Central memory CD4-positive, alpha-beta T cell (primary cell): ENCODE measurements at regions not wholly inside any gene's neighbourhood (a gene's known extent, or its start where the extent isn't known, plus 50 kb on each side); places are given as distances from the start of the nearest gene placed in this dataset.

Source experiments
- DNase-seq: peaks from one replicate; pipeline ENCODE4 v3.0.0; 2022

- DNase-seq, result no peak
Measured at GRCh38 chrX:40485102-40485826, 95.5 kb upstream of the ATP6AP2 start.

DNA sequence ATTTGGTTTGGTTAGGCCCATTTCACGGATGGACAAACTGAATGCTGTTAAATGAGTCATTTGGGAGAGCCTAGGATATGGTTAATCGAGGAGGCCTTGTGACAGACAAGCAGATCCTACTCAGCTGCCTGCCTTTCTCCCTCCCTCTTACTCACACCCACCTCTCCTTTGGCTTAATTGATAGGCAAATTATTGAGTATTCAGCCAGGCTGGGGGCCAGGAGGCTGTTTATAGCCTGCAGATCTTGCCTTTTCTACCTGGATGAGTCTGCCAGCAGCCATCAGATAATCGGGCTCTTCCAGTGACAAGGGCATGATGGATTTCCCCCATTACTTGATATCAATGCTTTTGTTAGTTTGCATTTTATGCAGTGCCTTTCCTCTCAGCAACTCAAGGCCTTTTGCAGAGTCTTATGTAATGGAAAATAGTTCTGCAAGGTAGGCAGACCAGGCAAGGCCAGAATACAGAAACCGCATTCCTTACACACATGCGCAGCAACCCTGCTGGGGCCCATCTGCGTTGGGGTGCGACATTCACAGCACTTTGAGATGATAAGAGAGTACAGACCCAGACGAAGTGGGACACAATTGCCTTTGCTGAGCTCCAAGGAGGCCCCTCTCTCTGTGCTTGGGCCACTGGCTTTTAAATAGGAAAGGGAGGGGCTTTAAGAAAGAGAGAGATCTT is 96.2 kb upstream of the ATP6AP2 start:
- no peak for DNase-seq

DNA sequence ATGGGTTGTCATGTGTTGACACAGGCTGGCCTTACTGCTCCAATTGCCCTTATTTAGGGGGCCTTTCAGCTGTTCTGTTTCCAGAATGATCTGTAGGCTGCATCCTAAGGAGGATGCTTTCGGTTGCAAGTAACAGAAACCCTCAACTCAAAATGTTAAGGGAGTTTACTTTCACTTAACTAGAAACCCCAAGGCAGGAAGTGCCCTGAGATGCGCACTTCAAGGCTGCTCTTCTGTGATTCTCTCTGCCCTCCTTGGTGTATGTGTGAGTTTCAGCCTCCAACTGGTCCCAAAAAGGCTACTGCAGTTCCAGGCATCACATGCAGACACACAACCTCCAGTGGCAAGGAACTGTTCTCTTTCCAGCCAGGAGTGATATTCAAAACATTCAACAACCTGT is 97.3 kb upstream of the ATP6AP2 start:
- no peak for DNase-seq

DNA sequence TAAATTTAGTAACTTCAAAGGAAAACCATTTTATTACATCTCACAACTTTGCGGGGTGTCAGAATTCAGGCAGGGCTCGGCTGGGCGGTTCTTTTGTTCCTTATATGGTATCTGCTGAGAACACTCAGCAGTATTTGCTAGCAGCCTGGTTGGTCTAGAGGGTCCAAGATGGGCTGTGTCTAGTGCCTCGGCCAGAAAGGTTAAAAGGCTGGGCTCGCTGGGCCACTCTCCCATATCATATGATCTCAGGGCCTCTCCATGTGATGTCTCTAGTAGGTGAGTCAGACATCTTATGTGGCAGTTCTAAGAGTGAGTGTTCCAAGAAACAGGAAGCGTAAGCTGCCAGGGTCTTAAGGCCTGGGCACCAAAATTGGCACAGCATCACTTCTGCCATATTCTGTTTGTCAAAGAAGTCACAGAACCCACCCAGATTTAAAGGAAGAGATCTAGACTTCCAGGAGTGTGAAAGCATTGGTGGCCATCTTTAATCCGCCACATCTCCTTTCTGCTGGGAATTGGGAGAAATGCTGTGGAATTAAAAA is 100.9 kb upstream of the ATP6AP2 start:
- DNase-seq, result no peak

DNA sequence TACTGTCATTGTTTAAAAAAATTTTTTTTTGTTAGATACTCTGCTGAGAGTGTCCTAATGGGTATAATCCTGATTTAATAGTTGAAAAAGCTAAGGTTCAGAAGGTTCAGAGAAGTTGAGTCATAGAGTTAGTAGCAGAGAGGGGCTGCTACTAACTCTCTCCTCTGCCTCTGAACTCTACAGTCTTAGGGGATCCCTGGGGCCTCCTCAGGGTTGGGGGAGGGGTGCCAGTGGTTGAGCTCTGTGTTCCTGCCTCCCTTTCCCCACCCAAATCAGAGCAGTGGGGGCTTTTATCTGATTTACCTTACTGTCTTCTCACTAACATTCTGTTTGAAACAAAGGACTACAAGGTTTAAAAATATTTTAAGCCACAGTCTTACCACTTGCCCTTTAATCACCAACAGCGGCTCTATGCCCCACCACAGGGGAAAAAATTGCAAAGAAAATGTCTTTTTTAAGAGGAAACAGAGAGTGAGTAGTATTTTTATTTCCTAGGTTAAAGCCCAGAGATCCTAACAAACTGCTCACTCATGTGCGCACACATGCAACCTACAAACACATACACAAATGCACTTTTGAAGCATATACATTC is 102.2 kb upstream of the ATP6AP2 start:
- DNase-seq, result no peak

- peak; percentile 8 for DNase-seq
Measured at GRCh38 chrX:40476958-40477357, 103.8 kb upstream of the ATP6AP2 start.

DNA sequence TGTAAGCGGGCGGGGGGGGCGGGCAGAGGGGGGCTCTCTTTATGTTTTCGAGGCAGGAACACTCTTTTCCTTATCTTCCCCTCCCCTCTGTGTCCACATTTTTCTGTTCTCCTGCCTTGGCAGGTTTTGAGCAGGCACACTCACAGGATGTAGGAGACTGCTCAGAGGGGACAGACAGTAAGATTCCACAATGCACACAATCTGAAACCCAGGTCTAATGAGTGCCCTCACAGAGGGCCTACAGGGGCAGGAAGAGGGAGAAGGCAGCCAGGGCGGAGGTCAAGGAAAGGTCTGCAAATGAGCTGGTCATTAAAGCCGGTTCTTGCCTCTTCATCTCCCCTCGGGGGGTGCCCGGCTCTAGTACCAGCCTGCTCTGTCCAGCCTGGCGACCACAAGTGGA is 106.1 kb upstream of the ATP6AP2 start:
- no peak for DNase-seq

- no peak for DNase-seq
Measured at GRCh38 chrX:40474205-40474626, 106.6 kb upstream of the ATP6AP2 start.

DNA sequence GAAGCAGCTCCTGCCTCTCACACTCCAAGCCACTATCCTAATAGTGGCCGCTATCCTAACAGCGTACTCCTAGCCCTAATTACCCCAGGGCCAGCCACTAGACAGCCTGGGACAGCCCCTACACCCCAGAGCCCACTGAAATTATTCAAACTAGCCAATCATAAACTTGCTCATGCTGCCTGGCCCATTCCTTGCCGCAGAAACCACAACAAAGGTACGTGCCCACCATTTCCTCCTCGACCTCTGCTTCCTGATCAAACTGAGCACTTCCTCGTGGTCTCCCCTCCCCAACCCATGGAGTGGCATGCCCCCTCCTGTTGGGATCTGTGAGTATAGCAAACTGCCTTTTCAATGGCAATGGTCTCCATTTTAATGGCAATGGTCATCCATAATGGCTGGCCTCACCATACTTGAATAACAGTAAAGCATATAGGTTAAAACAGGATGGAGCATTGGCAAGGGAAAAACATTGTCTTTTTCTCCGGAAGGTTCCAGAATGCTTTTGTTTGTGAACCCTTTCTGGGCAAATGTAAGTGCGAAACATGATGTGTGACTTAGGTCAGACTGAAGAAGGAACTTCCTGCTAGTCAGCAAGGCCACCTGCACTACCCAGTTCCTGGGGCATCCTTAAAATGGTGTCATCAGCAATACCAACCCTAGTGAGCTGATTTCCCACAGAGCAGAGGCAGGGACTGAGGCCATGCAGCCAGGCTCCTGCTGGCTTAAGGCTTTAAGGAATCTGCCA is 107.1 kb upstream of the ATP6AP2 start:
- no peak for DNase-seq

- no peak for DNase-seq
Measured at GRCh38 chrX:40471965-40472648, 108.7 kb upstream of the ATP6AP2 start.

GRCh38 chrX:40470830-40471429 is 109.8 kb upstream of the ATP6AP2 start:
- DNase-seq, result no peak

GRCh38 chrX:40469316-40469715 is 111.5 kb upstream of the ATP6AP2 start:
- DNase-seq, result no peak

DNA sequence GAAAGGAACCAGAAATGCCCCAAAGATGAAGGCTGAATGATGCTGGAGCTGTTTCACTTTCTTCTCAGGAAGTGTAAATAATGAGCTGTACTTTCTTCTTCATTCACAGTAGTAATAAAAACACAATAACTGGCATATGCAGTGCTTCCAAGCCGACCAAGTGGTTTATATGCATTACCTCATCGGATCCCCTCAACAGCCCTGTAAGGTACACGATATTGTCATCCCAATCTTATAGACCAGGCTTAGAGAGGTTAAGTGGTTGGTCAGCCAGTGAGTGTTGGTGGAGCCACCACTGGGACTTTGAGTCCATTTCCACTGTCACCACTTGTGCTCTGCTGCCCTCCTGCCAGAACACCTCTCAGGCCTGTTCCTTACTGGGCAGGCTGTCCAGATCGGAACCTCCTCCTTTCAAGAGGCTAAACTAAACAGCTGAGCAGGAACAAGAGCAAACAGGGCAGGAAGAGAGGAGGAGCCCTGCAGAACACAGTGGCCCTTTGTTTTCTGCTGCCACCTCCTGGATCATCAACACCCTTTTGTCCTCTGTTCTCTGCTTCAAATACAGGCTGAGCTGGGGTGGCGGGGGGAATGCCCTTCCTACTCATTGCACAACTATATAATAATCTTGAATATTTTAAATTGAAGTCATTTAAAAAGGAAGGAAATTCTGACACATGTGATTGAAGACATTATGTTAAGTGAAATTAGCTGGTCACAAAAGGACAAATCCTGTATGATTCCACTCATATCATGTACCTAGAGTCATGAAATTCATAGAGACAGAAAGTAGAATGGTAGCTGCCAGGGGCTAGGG is 112.5 kb upstream of the ATP6AP2 start:
- peak; percentile 17 for DNase-seq

GRCh38 chrX:40467454-40467853 is 113.3 kb upstream of the ATP6AP2 start:
- no peak for DNase-seq

DNA sequence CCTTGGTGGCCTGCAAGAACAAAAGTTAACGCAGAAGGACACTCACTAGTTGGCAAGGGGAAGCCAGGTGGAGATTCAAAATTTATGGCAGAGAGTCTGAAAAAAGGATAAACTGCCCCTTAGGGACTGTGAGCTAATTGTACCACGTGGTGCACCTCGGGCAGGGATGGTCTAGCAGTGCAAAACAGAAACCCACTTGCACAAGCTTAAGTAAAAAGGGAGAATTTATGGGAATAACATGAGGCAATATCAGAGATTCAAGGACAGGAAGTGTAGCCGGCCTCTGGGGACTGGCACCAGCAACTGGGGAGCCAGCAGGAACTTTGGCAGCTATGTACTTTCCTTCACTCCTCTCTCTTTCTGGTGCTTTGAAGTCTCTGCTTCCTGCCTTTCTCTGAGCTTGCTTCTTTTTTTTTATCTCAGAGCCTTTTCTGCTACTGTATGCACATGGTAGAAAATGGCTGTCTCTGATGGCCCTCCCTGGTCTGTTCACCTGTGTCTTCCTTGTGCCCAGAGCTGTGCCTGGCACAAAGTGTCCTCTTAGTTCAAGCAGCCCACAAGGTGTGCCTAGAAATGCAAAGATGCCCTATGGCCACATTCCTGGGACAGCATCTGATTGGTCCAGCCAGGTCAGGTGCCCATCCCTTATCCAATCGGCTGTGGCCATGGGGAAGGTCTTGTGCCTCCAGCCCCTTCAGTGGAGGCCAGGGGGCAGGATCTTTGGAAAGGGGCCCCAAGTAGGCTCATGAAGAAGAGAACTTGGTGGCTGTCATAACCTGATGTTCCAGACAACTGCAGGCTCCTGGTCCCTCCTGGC is 114.8 kb upstream of the ATP6AP2 start:
- no peak for DNase-seq

DNA sequence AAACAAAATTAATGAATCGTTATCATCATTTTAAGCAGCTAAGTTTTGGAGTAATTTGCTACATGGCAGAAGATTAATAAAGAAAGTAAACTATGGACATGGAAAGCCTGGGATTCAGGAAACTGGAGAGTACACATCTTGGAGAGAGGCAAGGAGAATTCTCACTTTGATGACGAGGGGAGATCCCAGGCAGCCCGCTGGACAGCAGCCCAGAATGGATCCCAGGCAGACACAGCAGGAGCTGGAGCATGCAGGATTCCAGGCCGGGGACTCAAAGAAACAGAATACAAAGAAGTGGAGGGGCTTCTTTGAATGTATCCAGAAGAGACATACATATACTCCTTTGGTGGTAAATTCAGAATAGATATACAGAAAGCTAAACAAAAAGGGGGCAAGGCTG is 118.0 kb upstream of the ATP6AP2 start:
- DNase-seq, result no peak

DNA sequence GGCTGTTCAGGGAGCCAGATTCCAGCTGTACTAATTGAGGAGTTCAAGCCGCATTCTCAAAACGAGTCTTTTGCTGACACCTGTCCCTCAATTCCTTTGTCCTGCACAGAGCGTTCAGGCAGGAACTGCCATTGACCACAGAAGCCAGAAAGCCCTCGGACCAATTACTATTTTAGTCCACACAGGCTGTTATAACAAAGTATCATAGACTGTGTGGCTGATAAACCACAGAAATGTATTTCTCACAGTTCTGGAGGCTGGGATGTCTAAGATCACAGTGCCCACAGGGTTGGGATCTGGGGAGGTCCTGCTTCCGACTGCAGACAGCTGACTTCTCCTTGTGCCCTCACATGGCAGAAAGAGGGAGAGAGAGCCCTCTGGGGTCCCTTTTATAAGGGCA is 119.8 kb upstream of the ATP6AP2 start:
- no peak for DNase-seq

- no peak for DNase-seq
Measured at GRCh38 chrX:40459571-40460158, 121.1 kb upstream of the ATP6AP2 start.

DNA sequence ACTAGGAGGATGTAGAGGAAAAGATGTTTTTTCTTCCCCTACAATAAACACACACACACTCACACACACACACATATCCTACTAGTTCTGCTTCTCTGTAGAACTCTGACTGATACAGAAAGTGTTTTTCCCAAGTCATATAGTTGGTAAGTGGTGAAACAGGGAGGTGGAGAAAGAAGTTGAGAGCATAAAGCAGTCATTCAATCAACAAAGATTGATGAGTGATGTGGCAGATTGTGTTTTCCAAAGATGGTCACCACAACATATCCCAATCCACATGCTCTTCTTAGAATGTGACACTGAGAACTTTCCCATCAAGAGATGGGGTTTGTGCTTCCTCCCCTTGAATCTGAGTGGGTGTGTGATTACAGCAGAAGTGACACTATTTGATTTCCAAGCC is 123.4 kb upstream of the ATP6AP2 start:
- no peak for DNase-seq

DNA sequence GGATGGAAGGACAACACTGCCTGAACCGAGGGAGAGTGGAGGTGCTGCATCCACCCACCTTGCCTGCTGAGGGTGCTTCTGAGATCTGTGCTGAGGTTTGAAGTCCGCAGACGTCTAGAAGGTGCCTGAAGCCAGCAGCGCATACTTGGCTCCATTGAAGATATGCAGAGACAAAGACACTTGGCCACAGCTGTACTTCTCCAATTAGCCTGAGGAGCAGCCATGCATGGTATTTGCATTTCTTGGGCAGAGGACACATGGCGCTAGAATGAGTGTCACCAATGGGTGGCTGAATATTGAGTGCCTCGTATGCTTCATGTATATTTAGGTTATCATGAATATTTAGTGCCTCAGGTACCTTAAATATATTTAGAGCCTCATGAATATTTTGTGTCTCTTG is 128.7 kb upstream of the ATP6AP2 start:
- no peak for DNase-seq
